ENCODE measurements at regions not wholly inside any gene's neighbourhood (a gene's known extent, or its start where the extent isn't known, plus 50 kb on each side); places are given as distances from the start of the nearest gene placed in this dataset.

DNA sequence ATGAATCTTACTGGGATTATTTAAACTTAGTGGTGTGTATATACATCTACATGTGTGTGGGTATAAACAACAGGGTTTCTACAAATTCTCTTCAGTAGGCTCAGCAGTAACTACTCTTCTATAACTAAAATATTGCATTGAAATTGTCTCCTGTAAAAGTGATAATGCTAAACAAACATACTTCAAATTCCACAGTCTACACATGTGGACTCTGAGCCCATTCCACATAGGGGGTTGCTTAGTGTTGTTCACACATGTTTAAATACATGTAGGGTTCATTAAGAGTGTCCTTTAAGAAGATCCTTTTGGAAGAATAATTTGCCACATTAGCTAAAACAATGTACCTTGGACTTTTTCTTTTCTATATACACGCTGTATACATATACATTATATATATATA is 152.8 kb upstream of the VRK2 start:
- DNase-seq, result no peak
- no TSS peak for BruUV-seq (replicated peaks)
- intact Hi-C loops (cut with micrococcal nuclease; ENCODE audit: unreplicated experiment), result no loop called here
- no peaks in the 10 kb centered on the region for H3K27me3 ChIP-seq (ENCODE audit: insufficient read depth, low read depth)
- no peak overlapping the region for H2AFZ ChIP-seq
- no peak for TF ChIP-seq EZH2 (IDR thresholded peaks at IDR 0.05; ENCODE audit: low read depth)
- TF ChIP-seq, protein P1, sequence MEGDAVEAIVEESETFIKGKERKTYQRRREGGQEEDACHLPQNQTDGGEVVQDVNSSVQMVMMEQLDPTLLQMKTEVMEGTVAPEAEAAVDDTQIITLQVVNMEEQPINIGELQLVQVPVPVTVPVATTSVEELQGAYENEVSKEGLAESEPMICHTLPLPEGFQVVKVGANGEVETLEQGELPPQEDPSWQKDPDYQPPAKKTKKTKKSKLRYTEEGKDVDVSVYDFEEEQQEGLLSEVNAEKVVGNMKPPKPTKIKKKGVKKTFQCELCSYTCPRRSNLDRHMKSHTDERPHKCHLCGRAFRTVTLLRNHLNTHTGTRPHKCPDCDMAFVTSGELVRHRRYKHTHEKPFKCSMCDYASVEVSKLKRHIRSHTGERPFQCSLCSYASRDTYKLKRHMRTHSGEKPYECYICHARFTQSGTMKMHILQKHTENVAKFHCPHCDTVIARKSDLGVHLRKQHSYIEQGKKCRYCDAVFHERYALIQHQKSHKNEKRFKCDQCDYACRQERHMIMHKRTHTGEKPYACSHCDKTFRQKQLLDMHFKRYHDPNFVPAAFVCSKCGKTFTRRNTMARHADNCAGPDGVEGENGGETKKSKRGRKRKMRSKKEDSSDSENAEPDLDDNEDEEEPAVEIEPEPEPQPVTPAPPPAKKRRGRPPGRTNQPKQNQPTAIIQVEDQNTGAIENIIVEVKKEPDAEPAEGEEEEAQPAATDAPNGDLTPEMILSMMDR (conservative IDR thresholded peaks at IDR 0.05), result no peak
- no peak overlapping the region for H3K4me2 ChIP-seq
- H3K27ac ChIP-seq, result no peak overlapping the region
- H3K36me3 ChIP-seq (ENCODE audit: low read depth), result no peaks in the 10 kb centered on the region
- POLR2A ChIA-PET (ENCODE audit: unreplicated experiment), result no interaction called here
- no peaks in the 10 kb centered on the region for H3F3A ChIP-seq (ENCODE audit: insufficient read depth, low read depth)
- no peaks in the 10 kb centered on the region for H3K9me2 ChIP-seq (ENCODE audit: insufficient read depth)
- no peak overlapping the region for H3K4me3 ChIP-seq
- H3K4me1 ChIP-seq (replicated peaks; ENCODE audit: insufficient read depth), result no peaks in the 10 kb centered on the region
- no peaks in the 10 kb centered on the region for H3K9me3 ChIP-seq (ENCODE audit: insufficient read depth, low read depth)
- CTCF ChIA-PET, result no interaction called here
- no peaks in the 10 kb centered on the region for H4K20me1 ChIP-seq (ENCODE audit: insufficient read depth)
- no peaks in the 10 kb centered on the region for H3K79me2 ChIP-seq (ENCODE audit: low read depth)

DNA sequence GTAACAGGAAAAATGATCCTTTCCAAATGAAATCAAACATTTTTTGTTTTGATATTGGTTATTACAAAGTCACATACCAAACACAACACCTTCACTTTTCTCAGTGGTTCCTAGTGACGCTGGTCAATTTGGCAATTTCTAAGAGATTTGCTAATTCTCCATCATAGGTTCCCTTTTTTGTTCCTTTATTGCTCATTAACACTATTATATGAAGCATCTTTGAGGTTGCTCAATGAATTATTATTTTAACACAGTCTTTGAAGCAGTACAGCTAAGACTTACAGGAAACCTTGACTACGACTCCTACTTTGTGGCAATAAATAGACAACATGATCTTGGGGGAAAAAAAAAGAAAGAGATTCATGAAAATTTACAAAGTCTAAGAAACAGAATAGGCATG is 152.2 kb upstream of the VRK2 start:
- H4K20me1 ChIP-seq (ENCODE audit: insufficient read depth), result no peaks in the 10 kb centered on the region
- DNase-seq, result no peak
- H3F3A ChIP-seq (ENCODE audit: insufficient read depth, low read depth), result no peaks in the 10 kb centered on the region
- no peak overlapping the region for H3K4me3 ChIP-seq
- ChIA-PET CTCF (no interaction called here), POLR2A (ENCODE audit: unreplicated experiment) (no interaction called here)
- no peaks in the 10 kb centered on the region for H3K27me3 ChIP-seq (ENCODE audit: insufficient read depth, low read depth)
- no peak overlapping the region for H3K4me2 ChIP-seq
- H3K4me1 ChIP-seq (replicated peaks; ENCODE audit: insufficient read depth), result no peaks in the 10 kb centered on the region
- no peak overlapping the region for H3K27ac ChIP-seq
- H3K36me3 ChIP-seq (ENCODE audit: low read depth), result no peaks in the 10 kb centered on the region
- H3K9me3 ChIP-seq (ENCODE audit: insufficient read depth, low read depth), result no peaks in the 10 kb centered on the region
- H3K79me2 ChIP-seq (ENCODE audit: low read depth), result no peaks in the 10 kb centered on the region
- intact Hi-C loops (cut with micrococcal nuclease; ENCODE audit: unreplicated experiment), result no loop called here
- no peak for TF ChIP-seq EZH2 (IDR thresholded peaks at IDR 0.05; ENCODE audit: low read depth)
- TF ChIP-seq, protein P1 (conservative IDR thresholded peaks at IDR 0.05), result no peak
- H2AFZ ChIP-seq, result no peak overlapping the region
- no TSS peak for BruUV-seq (replicated peaks)
- no peaks in the 10 kb centered on the region for H3K9me2 ChIP-seq (ENCODE audit: insufficient read depth)

DNA sequence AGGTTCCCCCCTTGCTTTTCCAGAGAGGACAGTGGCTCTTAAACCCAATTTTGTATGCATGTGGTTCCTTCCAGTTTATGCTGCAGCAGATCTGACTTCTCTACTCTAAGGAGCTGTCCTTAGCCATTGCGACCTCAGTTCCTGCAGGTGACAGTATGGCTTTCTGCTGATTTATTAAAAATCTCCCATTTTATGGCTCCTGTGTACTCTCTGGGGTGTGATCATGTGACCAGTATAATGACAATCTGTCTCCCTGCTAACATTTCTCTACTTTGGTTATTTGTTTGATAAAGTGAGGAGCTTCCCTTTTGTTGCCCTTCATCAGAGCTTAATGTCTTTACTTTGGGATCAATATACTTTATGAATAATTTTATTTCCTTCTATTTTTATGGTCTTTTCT is 148.7 kb upstream of the VRK2 start:
- no peaks in the 10 kb centered on the region for H3K9me3 ChIP-seq (ENCODE audit: insufficient read depth, low read depth)
- no peak overlapping the region; the same call in 1 of the 2 replicates for H2AFZ ChIP-seq
- no peak for DNase-seq
- H3K4me2 ChIP-seq, result no peak overlapping the region
- H3K4me1 ChIP-seq (replicated peaks; ENCODE audit: insufficient read depth), result no peaks in the 10 kb centered on the region
- BruUV-seq (replicated peaks), result no TSS peak
- POLR2A ChIA-PET (ENCODE audit: unreplicated experiment), result no interaction called here
- H3K27me3 ChIP-seq (ENCODE audit: insufficient read depth, low read depth), result no peaks in the 10 kb centered on the region
- CTCF ChIA-PET, result no interaction called here
- TF ChIP-seq, protein P1 (conservative IDR thresholded peaks at IDR 0.05), result no peak
- no peak for TF ChIP-seq EZH2 (IDR thresholded peaks at IDR 0.05; ENCODE audit: low read depth)
- H3K79me2 ChIP-seq (ENCODE audit: low read depth), result no peaks in the 10 kb centered on the region
- no peaks in the 10 kb centered on the region for H3F3A ChIP-seq (ENCODE audit: insufficient read depth, low read depth)
- no peak overlapping the region for H3K27ac ChIP-seq
- no peaks in the 10 kb centered on the region for H3K9me2 ChIP-seq (ENCODE audit: insufficient read depth)
- intact Hi-C loops (cut with micrococcal nuclease; ENCODE audit: unreplicated experiment), result no loop called here
- no peak overlapping the region for H3K4me3 ChIP-seq
- no peaks in the 10 kb centered on the region for H3K36me3 ChIP-seq (ENCODE audit: low read depth)
- H4K20me1 ChIP-seq (ENCODE audit: insufficient read depth), result no peaks in the 10 kb centered on the region

Measured in PC-9 (cell line).